Hepatocyte (in vitro differentiated cells): ENCODE measurements at regions not wholly inside any gene's neighbourhood (a gene's known extent, or its start where the extent isn't known, plus 50 kb on each side); places are given as distances from the start of the nearest gene placed in this dataset.

ENCODE experiments used
- DNase-seq: peaks from one replicate; pipeline ENCODE4 v3.0.0-alpha.2; 2016; ENCODE audit warnings: low spot score
- H2AFZ ChIP-seq: fragments of 200-600 bp; sonication (generic); 2 replicates; pipeline ENCODE4 v1.6.0; 2016; ENCODE audit warnings: antibody characterized with exemption, mild to moderate bottlenecking
- H3K27ac ChIP-seq: fragments of 200-600 bp; sonication (generic); 2 replicates; pipeline ENCODE4 v1.5.1; 2016; ENCODE audit warnings: mild to moderate bottlenecking
- H3K27me3 ChIP-seq: fragments of 200-600 bp; sonication (generic); 2 replicates; pipeline ENCODE4 v1.6.1; 2016
- H3K36me3 ChIP-seq: fragments of 200-600 bp; sonication (generic); replicated peaks from 2 replicates; pipeline ENCODE4 v1.5.1; 2016; ENCODE audit warnings: low read depth; ENCODE audit not compliant: insufficient read depth
- H3K4me1 ChIP-seq: fragments of 200-600 bp; sonication (generic); 2 replicates; pipeline ENCODE4 v1.5.1; 2016; ENCODE audit warnings: mild to moderate bottlenecking, moderate library complexity; ENCODE audit not compliant: insufficient read depth
- H3K4me2 ChIP-seq: fragments of 200-600 bp; sonication (generic); 2 replicates; pipeline ENCODE4 v1.6.0; 2016
- H3K4me3 ChIP-seq: fragments of 200-600 bp; sonication (generic); 2 replicates; pipeline ENCODE4 v1.5.1; 2016; ENCODE audit warnings: mild to moderate bottlenecking
- H3K79me2 ChIP-seq: fragments of 200-600 bp; sonication (generic); 2 replicates; pipeline ENCODE4 v1.6.0; 2017; ENCODE audit warnings: mild to moderate bottlenecking
- H3K9me2 ChIP-seq: fragments of 200-600 bp; sonication (generic); replicated peaks from 2 replicates; pipeline ENCODE4 v1.6.0; 2017; ENCODE audit warnings: mild to moderate bottlenecking; ENCODE audit not compliant: insufficient read depth
- H3K9me3 ChIP-seq: fragments of 200-600 bp; sonication (generic); 2 replicates; pipeline ENCODE4 v1.5.1; 2016; ENCODE audit warnings: low read depth, mild to moderate bottlenecking
- H4K20me1 ChIP-seq: fragments of 200-600 bp; sonication (generic); 2 replicates; pipeline ENCODE4 v1.6.0; 2016; ENCODE audit warnings: mild to moderate bottlenecking; ENCODE audit not compliant: insufficient read depth, poor library complexity, severe bottlenecking
- CTCF ChIP-seq: fragments of 200-600 bp; sonication (generic); IDR thresholded peaks from 2 replicates; pipeline ENCODE4 v1.5.1; 2016; ENCODE audit warnings: antibody characterized with exemption, mild to moderate bottlenecking; ENCODE audit not compliant: poor library complexity
- EZH2 ChIP-seq: fragments of 200-600 bp; sonication (generic); IDR thresholded peaks from 2 replicates; pipeline ENCODE4 v1.6.1; 2016; ENCODE audit warnings: antibody characterized with exemption, mild to moderate bottlenecking, borderline replicate concordance
- EZH2phosphoT487 ChIP-seq: fragments of 200-600 bp; sonication (generic); IDR thresholded peaks from one replicate; pipeline ENCODE4 v1.6.1; 2018; ENCODE audit warnings: antibody characterized with exemption, mild to moderate bottlenecking, low read depth, moderate library complexity; ENCODE audit not compliant: unreplicated experiment, severe bottlenecking
- WGBS: methylation state at CpG from one replicate; pipeline ENCODE4 v1.1.6; 2016; ENCODE audit warnings: low lambda C conversion rate; ENCODE audit errors: missing lambda C conversion rate; 5-methylcytosine and 5-hydroxymethylcytosine counted together

- no peaks in the 10 kb centered on the region for H3K9me3 ChIP-seq
- H3K9me2 ChIP-seq: no peaks in the 10 kb centered on the region
- no peak overlapping the region for H2AFZ ChIP-seq
- no peaks in the 10 kb centered on the region for H3K36me3 ChIP-seq
- no peak for DNase-seq
- H3K4me3 ChIP-seq: no peak overlapping the region
- H3K27ac ChIP-seq: no peak overlapping the region
- no peaks in the 10 kb centered on the region for H3K4me1 ChIP-seq
- TF ChIP-seq EZH2phosphoT487 (no peak), CTCF (no peak), EZH2 (no peak)
- no peaks in the 10 kb centered on the region for H4K20me1 ChIP-seq
- 75% methylated on average over 2 of the region's 2 CpGs for WGBS
- no peak overlapping the region for H3K4me2 ChIP-seq
- H3K79me2 ChIP-seq: no peaks in the 10 kb centered on the region
- no peaks in the 10 kb centered on the region for H3K27me3 ChIP-seq
Measured at GRCh38 chr7:49228426-49229098, 304.2 kb downstream of the CDC14C start.

DNA sequence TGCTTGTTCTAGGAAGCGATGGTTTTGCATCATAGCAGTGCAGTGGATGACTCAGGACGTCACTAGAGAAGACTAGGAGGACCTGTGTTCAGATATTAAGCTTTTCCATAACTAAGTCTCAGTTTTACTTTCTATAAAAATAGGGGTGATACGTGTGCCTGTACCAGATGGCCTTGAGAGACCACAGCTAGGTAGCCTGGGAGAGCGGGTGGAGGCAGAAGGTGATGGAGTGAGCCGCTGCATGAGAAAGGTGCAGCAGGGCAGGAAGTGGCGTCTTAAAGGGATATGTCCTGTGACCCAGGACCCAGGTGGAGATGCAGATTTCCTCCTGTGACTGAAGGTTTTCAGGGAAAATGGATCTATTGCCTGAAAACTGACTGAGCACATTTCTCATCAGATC is 304.9 kb downstream of the CDC14C start:
- 76% methylated on average over 6 of the region's 6 CpGs for WGBS
- no peak for DNase-seq
- no peak overlapping the region for H3K4me3 ChIP-seq

DNA sequence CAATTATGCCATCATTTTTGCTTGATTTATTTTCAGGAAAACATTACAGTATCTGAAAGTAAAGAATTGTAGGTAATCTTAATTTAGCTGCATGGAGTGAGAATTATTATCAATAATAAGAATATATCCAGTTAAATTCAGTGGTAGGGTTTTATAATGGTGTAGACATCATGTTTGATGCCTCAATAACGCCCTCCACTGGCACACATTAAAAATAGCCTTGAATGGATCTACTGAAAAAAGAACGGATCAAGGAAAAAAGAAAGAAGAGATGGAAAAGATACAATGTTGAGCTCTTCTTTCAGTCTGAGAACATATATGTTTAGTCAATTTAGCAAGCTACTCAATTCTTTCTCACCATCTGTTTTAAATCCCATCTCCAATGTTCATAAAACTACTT is 319.2 kb downstream of the CDC14C start:
- Histone ChIP-seq H3K9me3 (no peaks in the 10 kb centered on the region), H3K4me3 (no peak overlapping the region)
- 26% methylated on average over 2 of the region's 2 CpGs for WGBS

More for the DNA sequence above, 304.9 kb downstream of the CDC14C start:
- no peak overlapping the region for H3K4me2 ChIP-seq
- no peaks in the 10 kb centered on the region for H3K9me3 ChIP-seq
- H3K4me1 ChIP-seq: no peaks in the 10 kb centered on the region
- H4K20me1 ChIP-seq: no peaks in the 10 kb centered on the region
- no peaks in the 10 kb centered on the region for H3K36me3 ChIP-seq
- TF ChIP-seq EZH2: no peak
- no peak for TF ChIP-seq CTCF
- no peak for TF ChIP-seq EZH2phosphoT487
- no peak overlapping the region for H2AFZ ChIP-seq
- H3K27me3 ChIP-seq: no peaks in the 10 kb centered on the region
- H3K79me2 ChIP-seq: no peaks in the 10 kb centered on the region
- H3K9me2 ChIP-seq: no peaks in the 10 kb centered on the region
- no peak overlapping the region for H3K27ac ChIP-seq

More for the DNA sequence above, 319.2 kb downstream of the CDC14C start:
- Histone ChIP-seq H3K27ac (no peak overlapping the region), H3K9me2 (no peaks in the 10 kb centered on the region), H3K4me2 (no peak overlapping the region), H3K36me3 (no peaks in the 10 kb centered on the region), H3K4me1 (no peaks in the 10 kb centered on the region), H3K27me3 (no peaks in the 10 kb centered on the region), H2AFZ (no peak overlapping the region), H3K79me2 (no peaks in the 10 kb centered on the region), H4K20me1 (no peaks in the 10 kb centered on the region)
- TF ChIP-seq CTCF (no peak), EZH2 (no peak), EZH2phosphoT487 (no peak)
- DNase-seq: no peak
